Activated CD4-positive, alpha-beta T cell treated with anti-CD3 and anti-CD28 coated beads, Interleukin-2, Interleukin-4, amounts not matched to agents 100 ng/mL and 50 ng/mL, durations not matched to agents 16 hours and 8 hours (primary cell): ENCODE measurements at regions not wholly inside any gene's neighbourhood (a gene's known extent, or its start where the extent isn't known, plus 50 kb on each side); places are given as distances from the start of the nearest gene placed in this dataset.
A peak's percentile ranks its signal among the peaks of the same experiment; 100 is the strongest.

Experiments
- DNase-seq: peaks from one replicate; pipeline ENCODE4 v3.0.0-alpha.2; 2020; ENCODE audit warnings: low spot score

DNA sequence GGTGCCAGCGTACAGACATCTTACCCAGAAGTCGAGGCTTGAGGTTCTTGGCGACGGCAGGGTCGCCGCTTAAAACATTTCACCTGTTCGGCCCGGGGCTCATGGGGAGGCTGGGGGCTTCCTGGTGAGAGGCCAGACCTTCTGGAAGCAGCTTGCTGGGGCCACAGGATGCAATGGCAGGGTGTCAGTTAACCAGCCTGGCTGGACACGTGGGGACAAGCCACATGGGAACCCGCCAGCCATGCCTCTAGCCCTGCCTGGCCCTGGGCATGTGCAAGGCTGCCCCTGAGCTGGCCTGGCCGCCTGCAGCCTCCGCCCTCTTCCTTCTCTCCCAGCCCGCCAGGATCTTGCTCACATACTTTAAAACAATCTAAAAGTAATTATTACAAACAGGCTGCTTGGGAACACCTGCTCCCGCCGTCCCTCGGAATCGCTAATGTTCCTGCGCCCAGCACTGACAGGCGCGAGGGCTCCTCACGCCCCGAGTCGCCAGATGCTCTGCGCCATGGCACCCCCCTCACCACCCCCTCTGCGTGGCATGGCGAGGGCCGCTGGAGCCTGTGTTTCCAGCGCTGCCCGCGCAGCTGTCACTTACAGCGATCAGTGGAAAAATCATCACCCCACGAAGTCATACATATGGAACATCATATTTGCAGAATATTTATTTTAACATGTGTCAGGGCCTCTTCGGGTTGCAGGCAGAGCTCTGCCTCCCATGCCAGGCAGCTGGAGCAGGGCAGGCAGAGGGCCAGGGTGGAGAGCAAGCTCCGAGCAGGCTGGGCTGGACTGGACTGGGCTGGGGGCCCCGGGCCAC, 188.7 kb upstream of the GSE1 start:
- DNase-seq = no peak

DNA sequence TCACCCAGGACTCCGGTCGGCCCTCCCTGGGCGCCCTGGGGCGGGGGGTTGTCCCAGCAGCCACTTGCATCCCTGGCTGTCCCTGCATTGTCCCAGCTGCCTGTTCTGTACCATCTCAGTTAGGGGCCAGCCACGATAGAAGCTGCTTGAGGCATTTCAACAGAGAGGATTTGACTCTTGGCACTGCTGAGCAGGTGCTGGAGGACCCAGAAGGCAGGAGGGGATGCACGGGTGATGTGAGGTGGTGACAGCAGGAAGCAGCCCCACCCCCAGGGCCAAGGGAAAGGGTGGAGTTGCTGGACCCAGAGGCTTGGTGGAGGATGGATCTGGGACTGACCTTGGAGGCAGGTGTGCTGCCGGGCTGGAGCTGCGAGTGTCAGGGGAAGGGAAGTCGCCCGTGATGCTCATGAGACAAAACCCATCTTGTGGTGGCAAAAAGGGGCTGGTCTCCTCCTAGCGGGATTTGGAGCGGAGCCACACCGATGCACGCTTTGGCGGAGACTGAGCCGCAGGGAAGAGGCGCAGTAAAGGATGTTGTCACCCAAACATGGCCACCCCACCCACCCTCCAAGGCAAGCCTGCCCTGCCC, 188.0 kb upstream of the GSE1 start:
- no peak for DNase-seq

DNA sequence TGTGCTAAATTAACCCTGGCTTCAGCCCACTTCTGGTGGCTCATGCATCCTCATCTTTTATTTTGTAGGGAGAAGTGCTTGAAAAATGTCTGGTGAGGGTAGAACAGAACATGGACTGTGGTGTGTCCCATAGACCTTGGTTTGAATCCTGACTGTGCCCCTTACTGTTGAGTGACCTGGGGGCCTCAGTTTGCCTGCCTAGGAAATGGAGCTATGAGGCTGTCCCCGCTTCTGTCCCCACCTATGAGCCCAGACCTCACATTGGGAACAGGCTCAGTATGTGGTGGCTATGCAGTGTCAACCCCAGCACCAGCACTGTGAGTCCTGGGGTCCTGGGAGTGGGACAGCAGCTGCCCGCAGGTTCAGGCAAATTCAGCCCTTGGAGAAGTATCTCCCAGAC, 186.3 kb upstream of the GSE1 start:
- no peak for DNase-seq

DNA sequence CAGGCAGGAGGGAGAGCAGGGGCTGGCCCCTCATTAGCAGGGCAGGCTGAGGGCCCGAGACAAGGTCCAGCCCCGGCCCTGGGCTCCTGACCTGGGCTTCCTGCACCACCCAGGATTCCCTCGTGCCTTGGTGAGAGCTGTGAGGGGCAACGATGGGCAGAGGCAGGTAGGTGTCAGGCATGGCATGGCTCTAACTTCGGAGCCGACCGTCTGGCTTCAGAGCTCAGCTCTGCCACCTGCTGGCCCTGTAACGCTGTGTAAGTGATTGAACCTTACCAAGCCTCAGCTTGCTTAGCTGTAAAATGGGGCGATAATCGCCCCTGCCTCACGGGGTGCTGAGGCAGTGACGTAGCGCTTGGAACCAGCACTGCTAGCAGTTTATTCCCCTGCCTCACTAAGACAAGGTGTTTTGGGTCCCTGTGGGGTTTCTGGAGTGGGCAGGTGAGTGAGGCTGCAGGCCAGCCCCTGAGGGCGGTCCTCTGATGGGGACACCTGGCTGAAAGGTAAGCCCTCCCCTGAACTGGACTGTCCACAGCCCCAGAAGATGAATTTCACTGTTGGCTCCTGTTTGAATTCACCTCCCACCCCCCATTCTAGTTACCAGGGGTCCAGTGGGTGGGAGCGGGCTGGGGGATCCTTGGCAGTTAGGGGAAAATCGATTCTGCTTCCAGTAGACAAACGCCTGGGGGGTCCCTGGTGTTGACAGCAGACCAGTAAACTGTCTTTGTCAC, 184.8 kb upstream of the GSE1 start:
- peak; percentile 52 for DNase-seq

DNA sequence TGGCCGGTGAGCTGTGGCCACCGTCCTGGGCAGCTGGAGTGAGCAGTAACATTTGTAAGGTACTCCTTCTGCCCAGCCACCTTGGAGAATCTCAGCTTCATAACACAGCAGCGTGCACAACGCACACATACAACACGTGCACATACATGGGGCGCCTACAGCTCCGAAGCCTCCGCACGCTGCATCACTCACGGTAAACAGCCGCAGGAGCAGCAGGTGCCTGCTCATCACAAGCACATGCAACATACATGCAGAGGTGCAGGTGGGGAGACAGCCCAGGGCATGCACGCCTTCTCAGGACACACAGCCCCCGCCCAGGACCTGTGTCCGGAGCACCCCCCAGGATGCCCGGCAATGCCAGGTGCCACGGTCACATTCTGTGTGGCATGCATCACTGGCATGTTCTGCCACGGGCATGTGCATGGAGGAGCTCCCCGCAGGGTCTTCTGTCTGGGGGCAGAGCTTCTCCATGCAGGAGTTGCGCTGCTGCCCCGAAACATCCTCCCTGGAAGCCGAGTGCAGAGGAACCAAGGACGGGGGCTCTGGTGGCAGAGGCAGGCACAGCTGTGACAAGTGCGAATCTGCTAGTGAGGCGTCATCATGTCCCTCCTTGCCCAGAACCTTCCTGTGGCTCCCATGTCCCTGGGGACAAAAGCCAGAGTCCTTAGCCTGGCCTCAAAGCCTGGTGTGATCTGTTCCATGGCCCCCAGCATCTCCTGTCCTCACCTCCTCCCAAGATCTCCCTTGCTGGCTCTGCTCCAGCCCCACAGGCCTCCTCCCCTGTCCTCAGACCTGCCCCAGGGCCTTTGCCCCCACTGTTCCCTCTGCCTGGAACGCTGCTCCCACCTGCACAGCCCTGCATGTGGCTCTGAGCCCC, 184.0 kb upstream of the GSE1 start:
- DNase-seq = no peak

DNA sequence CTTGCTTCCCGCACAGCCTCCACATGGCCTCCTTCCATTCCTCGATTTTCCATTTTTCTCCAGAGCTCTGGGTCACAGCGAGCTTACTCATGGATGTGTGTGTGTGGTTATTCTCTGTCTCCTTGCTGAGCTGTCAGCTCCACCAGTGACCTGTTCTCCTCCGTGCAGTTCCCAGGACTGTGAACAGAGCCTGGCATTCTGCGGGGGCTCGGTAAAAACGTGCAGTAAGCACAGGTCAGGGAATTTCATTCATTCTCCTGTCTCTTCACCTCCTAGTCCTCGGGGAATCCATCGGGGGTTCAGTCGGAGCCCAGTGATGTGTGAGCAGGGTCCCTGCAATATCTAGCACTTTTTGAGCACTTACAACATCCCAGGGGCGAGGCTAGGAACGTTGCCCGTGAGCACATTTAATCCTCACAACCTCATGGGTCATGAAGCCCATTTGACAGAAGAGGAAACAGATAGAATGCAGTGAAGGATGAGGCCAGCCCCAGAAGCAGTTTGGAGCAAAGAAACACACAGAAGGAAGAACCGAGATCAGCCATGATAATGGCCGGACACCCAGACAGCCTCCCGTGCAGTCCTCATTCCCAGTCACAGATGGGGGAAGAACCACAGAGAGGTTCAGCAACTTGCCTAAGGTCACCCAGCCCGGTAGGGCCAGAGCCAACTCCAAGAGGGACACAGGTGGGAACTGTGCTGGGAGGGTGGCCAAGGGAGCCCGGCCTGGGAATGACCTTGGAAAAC, 183.2 kb upstream of the GSE1 start:
- no peak for DNase-seq

DNA sequence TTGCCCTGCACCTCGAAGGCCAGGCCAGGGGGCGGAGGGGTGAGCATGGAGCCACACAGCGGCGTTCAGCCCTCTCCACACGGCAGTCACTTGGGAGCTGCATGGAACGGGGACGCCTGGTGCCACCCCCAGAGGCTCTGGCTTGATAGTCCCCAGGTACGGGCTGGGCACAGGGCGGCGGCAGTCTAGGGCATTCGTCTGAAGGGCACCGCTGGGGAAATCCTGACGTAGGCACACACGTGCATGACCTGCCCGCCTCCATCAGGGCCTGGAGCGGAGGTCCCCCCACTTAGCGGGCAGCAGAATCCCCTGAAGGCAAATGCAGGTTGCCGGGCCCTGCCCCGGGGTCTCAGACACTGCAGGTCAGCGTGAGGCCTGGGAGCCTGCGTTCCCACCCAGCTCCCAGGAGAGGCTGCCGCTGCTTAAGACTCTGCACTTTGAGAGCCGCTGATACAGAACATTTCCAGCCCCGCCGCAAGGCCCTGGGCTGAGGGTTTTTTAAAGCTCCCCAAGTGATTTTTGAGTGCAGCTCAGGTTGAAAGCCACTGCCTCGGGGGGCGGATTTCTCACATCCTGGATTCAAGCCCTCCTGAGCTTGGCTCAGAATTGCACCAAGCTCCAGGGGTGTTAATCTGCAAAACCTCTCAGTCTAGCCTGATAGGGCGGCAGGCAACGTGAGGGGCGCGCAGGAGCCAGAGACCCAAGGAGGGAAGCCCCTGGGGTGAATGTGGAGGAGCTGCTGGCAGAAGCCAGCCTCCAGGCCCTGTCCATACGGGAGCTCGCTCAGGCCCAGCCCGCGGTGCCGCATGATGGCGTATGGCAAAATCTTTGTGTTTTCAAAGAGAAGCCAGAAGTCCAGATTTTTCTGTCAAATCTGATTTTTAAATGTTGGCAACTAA, 182.3 kb upstream of the GSE1 start:
- no peak for DNase-seq

DNA sequence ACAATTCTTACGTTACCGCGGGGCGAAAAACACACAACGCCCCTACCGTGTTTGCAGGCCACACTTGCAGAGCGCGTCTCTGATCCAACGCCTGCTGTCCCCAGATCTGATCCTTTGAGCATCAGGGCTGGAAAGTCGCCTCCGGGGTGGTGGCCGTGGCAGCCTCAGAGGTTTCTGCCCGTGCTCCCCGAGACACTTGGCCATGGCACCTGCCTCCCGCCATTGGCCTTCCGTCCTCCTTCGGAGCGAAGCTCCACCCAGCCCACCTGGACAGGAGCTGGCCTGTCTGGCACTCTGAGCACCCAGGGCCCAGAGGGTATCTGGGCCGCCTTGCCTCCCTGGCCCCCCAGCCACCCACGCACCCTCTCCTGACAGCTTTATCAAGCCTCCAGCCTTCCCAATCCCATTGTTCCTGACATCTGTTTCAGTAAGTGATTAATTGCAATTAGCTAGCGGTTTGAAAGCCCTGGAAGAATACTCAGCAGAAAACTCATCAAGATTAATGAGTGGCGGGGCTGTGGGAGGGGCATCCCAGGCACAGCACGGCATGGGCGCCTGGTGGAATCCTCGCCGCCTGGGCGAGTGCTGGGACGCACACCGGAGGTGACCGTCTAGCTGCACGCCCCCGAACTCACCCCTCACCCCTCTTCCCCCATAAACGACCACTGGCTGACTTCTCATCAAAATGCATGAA, 181.5 kb upstream of the GSE1 start:
- DNase-seq = no peak

DNA sequence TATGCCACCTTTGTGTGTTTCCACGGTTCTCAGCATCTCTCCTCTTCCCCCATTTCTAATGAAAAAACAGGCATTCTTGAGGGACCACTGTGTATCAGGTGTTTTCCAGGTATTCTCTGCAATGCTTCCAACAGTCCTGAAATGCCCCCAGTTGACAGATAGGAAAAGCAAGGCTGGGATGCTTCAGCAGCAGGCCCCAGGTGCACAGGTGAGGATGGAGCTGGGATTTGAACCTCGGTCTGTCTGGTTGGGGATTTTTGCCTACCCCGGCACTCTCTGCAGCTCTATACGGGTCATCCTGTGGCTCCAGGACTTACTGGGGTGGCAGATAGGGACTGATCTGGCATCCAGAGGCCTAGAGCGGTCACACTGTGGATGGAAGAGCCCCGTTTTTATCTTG, 180.5 kb upstream of the GSE1 start:
- DNase-seq = no peak

DNA sequence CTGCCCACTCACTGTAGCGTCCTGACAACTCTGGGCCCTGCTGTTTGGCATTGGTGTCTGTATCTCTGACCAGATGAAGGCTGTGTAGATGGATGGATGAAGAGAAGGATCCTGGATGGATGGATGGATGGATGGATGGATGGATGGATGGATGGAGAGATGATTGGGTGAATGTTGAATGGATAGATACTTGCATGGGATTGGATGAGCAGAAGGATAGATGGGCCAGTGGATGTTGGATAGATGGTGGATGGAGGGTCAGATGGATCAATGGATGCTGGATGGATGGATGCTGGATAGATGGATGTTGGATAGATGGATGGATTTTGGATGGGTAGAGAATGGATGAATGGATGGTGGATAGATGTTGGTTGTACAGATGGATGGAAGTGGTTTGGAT, 179.6 kb upstream of the GSE1 start:
- DNase-seq = no peak

DNA sequence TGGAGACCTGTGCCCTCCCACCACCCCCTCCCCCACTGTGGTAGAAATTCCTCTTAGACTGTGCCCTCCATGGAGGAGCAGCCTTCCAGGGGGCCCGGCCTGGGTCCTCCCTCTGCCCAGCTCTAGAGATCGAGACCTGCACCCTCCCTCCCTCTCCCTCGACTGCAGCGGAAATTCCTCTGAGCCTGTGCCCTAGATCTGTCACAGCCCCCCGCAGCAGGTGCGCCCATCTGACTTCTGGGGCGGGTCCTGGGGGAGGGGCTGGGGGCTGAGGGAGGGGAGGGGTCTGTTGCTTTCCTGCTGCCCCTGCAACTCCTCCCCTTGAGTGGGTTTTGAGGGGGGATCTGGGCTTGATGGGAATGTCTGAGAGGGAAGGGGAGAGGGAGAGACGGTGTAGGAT, 177.8 kb upstream of the GSE1 start:
- DNase-seq = no peak

DNA sequence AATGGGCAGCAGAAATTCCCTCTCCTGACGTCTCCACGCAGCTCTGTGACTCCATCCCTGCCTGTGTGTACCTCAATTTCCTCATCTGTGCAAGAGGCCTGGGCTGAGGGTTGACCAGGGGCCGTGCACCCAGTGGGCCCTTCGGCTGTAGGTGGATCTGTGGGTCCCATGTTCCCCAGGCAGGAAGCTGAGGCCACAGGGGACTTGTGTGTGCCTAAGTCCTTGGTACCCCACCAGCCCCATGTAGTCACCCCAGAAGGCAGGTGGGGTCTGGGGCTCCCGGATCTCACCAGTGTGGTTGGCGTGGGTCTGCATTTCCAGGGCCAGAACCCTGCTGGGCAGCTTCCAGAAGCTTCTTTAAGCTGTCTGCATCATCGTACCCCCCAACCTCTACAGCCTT, 177.4 kb upstream of the GSE1 start:
- DNase-seq = no peak

DNA sequence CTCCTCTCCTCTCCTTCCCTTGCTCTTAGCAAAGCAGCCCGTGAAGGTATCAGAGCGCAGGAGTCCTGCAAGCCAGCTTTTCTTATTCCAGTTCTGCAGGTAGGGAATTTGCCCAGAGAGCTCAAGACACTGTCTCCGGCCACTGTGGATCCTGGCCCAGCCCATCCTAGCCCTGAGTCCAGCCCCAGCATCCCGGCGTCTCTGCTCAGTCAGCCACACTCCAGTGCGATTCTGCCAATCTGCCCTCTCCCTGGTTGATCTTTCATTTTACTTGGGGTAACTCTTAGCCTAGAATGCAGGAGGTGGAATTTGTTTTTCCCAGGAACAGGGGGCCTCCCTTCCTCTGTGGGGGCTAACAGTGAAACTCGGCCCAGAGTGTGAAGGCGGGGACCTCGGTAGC, 176.9 kb upstream of the GSE1 start:
- DNase-seq = no peak

DNA sequence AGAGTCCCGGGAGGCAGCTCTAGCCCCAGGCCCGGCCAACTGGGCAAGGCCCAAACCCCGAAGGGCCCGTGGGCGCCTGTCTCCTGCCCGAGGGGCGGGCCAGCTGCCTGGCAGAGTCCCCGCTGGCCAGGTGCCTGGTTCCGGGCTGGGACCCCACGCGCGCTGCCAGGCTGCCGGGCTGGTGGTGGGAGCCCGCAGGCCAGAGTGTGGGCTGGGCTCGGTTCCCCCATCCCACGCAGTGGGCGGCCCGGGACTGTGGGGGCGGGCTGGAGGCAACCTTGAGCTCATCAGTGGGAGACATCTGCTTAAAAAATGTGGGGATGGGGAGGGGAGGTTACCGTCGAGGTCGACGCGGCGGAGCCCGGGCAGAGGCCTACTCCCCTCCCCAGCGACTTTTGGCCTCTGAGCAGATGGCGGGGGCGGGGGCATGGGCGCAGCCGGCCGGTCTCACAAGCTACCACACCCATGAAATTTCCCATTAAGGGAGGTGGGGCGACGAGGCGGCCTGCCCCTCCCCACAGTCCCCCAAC, 176.4 kb upstream of the GSE1 start:
- DNase-seq = no peak

DNA sequence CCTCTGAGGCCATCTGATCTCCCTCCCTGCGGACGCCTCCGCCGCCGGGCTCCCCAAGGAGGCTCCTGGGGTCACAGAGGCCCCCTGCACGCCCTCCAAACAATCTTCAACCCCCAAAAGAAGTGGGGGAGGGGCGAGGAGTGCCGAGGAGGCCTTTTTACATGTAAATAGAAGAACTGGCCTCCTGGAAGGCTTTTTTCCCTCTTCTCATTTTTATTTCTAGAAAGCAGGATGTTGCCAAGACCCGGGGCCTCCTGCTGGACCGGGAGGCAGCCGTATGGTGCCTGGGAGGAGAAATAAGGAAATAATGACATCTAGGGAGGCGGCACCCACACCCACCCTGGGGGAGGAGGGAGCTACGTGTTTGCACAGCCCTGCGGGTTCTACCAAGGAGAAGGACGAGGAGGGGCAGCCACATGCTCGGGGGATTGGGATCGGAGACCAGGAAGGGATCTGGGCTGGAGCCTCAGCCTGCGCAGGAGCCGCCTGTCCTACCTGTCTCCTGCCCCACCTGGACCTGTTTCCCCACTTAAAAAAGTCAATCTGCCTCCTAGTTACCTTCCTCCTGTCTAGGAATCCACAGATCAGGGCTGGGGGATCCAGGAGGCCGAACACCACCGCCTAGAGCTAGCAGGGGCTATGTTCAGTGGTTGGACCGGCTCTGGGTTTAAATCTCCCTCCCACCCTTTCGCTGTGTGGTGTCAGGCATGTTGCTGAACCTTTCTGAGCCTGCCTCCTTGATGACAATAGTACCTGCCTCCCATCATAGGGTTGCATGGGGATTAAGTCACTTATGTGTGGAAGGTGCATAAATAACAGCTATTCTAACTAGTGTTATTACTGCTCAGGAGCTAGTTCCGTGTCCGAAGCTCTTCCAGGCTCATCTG, 175.7 kb upstream of the GSE1 start:
- no peak for DNase-seq

DNA sequence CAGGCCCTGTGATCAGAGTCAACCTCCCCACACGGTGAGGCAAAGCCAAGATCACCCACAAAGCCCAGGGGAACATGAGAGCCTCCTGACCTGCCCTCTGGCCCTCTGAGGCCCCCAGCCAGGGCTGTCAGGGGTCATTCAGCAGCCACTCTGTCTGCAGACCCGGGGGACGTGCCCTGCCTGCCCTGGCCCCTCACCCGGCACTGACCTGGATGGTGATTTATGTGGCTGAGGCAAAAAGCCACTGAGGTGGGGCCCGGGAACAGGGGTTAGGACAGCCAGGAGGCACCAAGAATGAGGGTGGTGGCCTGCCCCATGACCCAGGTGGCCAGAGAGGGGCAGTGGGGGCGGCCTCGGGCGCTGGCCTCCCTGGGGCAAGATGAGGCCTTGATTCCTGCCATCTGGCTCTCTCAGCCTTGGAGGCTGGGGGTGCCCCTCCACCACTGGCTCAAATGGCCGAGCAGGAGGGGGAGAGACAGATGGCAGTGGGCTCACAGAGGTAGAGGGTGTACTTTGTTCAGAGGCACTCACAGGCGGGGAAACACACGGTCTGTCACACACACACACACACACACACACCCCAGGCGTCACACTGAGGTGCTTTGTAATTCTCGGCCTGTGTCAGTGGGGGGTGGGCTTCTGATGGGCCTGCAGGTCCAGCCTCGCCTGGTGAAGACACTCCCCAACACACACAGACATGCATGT, 174.0 kb upstream of the GSE1 start:
- DNase-seq = no peak

DNA sequence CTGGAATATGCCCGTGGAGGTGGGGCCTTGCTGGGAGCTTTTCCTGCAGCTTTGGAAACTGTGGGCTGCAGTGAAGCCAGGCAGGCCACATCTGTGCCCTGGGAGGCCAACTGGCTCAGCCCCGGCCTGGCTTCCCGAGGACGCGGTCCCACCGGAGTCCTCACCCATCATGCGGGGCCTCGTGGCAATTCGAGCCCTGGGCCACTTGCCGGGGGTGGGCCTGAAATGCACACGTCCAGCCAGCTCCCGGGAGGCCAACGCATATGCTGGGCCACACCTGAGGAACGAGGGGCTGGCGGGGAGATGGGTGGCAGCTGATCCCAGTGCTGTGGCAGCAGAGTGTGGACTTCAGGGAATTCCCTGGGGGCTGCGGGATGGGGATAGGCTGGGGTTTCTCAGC, 172.4 kb upstream of the GSE1 start:
- no peak for DNase-seq
